ENCODE measurements at regions not wholly inside any gene's neighbourhood (a gene's known extent, or its start where the extent isn't known, plus 50 kb on each side); places are given as distances from the start of the nearest gene placed in this dataset.

GRCh38 chr3:144343777-144344176 lies 372.2 kb downstream of the DIPK2A start:
- DNase-seq (ENCODE audit: low spot score), result no peak
- no peak for TF ChIP-seq CTCF (IDR thresholded peaks at IDR 0.05; ENCODE audit: extremely low read depth, missing control alignments)

GRCh38 chr3:144344925-144345548 lies 373.4 kb downstream of the DIPK2A start:
- DNase-seq (ENCODE audit: low spot score), result no peak
- no peak for TF ChIP-seq CTCF (IDR thresholded peaks at IDR 0.05; ENCODE audit: extremely low read depth, missing control alignments)

- DNase-seq (ENCODE audit: low spot score), result no peak
- no peak for TF ChIP-seq CTCF (IDR thresholded peaks at IDR 0.05; ENCODE audit: extremely low read depth, missing control alignments)
These were observed 378.5 kb downstream of the DIPK2A start for GRCh38 chr3:144350125-144350524.

GRCh38 chr3:144351011-144351410 lies 379.4 kb downstream of the DIPK2A start:
- no peak for DNase-seq (ENCODE audit: low spot score)
- TF ChIP-seq CTCF (IDR thresholded peaks at IDR 0.05; ENCODE audit: extremely low read depth, missing control alignments), result no peak

GRCh38 chr3:144351773-144352365 lies 380.2 kb downstream of the DIPK2A start:
- no peak for DNase-seq (ENCODE audit: low spot score)
- no peak for TF ChIP-seq CTCF (IDR thresholded peaks at IDR 0.05; ENCODE audit: extremely low read depth, missing control alignments)

- no peak for DNase-seq (ENCODE audit: low spot score)
- no peak for TF ChIP-seq CTCF (IDR thresholded peaks at IDR 0.05; ENCODE audit: extremely low read depth, missing control alignments)
These were observed 386.6 kb downstream of the DIPK2A start for GRCh38 chr3:144358191-144358590.

GRCh38 chr3:144361002-144361401 lies 389.4 kb downstream of the DIPK2A start:
- no peak for TF ChIP-seq CTCF (IDR thresholded peaks at IDR 0.05; ENCODE audit: extremely low read depth, missing control alignments)
- no peak for DNase-seq (ENCODE audit: low spot score)
